22Rv1 (cell line): ENCODE measurements at regions not wholly inside any gene's neighbourhood (a gene's known extent, or its start where the extent isn't known, plus 50 kb on each side); places are given as distances from the start of the nearest gene placed in this dataset.

ENCODE experiments used
- CTCF ChIP-seq: fragments of 450-650 bp; IDR thresholded peaks from 2 replicates; pipeline ENCODE4 v1.5.1; 2017; ENCODE audit warnings: mild to moderate bottlenecking
- ZFX ChIP-seq: fragments of 450-650 bp; IDR thresholded peaks from 2 replicates; pipeline ENCODE4 v1.6.1; 2017; ENCODE audit warnings: antibody characterized with exemption, borderline replicate concordance

- no peak for TF ChIP-seq CTCF
- TF ChIP-seq ZFX: no peak
Observed at GRCh38 chr2:172328103-172328841, 99.1 kb upstream of the ITGA6 start.
